Activated T-cell treated with anti-CD3 and anti-CD28 coated beads, Interleukin-2, amount 50 U/mL, for 4 hours (primary cell): ENCODE measurements at regions not wholly inside any gene's neighbourhood (a gene's known extent, or its start where the extent isn't known, plus 50 kb on each side); places are given as distances from the start of the nearest gene placed in this dataset.

ENCODE experiments used
- ATAC-seq, 2 donors: fragments of 200-7000 bp; cut with Tn5 transposase; one replicate each; pipeline ENCODE4 v1.10.0; 2021
- DNase-seq: peaks from one replicate; pipeline ENCODE4 v3.0.0-alpha.2; 2020
- H3K27me3 Mint-ChIP-seq: one replicate; pipeline ENCODE4 v1.8.0; 2021; ENCODE audit warnings: low read depth, mixed read lengths
- H3K36me3 Mint-ChIP-seq: one replicate; pipeline ENCODE4 v1.8.0; 2022; ENCODE audit warnings: mixed read lengths; ENCODE audit not compliant: insufficient read depth
- H3K4me1 Mint-ChIP-seq: one replicate; pipeline ENCODE4 v1.8.0; 2021; ENCODE audit warnings: low read depth, mixed read lengths
- H3K4me3 Mint-ChIP-seq: one replicate; pipeline ENCODE4 v1.8.0; 2021; ENCODE audit warnings: mild to moderate bottlenecking, moderate library complexity, mixed read lengths
- H3K9me3 Mint-ChIP-seq: one replicate; pipeline ENCODE4 v1.8.0; 2021; ENCODE audit warnings: mixed read lengths

DNA sequence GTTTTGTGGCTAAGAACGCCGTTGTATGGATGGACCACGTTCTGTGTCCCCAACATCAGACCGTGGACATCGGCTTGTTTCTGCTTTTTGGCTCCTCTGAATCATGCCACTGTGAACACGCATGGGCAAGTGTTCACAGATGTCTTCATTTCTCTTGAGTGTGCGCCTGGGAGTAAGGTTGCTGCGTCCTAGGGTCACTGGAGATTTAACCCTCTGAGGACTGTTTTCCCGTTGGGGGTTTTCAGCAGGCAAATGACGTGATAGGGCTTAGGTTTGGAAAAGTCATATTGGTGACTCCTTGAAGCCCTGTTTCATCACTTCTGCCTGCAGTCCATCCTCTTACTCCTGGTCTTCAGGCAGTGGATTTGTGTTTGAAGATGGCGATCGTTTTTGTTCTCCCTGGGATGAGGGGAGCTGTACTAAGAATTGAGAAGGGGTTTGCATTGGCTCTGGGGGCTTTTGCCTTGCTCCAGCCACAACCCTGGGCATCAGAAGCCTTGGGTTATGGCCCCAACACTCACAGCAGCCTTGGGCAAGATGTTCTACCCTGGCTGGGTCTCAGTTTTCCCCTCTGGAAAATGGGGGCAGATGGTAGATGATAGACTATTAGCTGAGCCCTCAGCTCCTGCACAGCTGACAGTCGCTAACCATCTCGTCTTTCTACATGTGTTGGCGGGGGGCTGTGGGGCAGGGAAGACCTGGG, 67.2 kb upstream of the CIBAR2 start:
- Mint-ChIP-seq H3K4me1 (no peaks in the 10 kb centered on the region), H3K36me3 (no peaks in the 10 kb centered on the region), H3K4me3 (no peak overlapping the region), H3K9me3 (peaks cover 3% of the 10 kb centered on the region), H3K27me3 (peaks cover 34% of the 10 kb centered on the region)
- no peak for ATAC-seq
- no peak for DNase-seq

DNA sequence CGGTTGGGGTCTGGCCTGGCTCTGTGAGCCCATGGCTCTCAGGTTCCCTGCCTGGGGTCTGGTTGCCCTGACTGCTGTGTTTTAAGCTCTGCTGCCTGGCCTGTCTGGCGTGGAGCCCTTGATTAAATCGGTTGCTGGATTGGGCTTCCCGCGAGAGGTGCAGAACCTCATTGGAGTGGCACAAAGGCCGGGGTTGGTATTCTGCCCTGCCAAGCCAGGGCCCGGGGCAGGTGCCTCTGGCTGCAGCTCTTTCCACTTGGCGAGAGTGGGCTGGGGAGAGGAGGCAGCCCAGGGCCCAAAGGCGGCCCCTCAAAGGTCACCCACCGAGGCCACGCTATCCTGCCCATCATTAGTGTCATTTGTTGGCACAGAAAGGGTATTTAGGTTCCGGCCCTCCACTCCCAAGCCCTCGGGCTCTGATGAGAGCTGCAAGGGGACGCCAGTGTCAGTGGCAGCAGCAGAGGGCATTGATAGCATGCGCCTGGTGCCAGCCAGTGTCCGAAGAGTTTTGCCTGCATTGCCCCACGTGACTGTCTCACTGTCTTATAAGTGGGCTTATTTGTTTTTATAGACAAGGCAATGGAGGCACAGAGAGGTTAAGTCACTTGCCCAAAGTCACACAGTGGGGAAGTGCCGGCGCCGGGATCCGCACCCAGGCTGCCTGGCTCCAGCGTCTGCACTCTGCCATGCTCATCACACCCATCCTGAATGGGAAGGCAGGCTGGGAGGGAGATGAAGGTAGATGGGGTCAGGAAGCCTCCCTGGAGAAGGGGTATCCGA, 68.0 kb upstream of the CIBAR2 start:
- DNase-seq, result no peak
- peaks cover 9% of the 10 kb centered on the region for H3K9me3 Mint-ChIP-seq
- H3K27me3 Mint-ChIP-seq, result peaks cover 32% of the 10 kb centered on the region
- no peaks in the 10 kb centered on the region for H3K36me3 Mint-ChIP-seq
- H3K4me1 Mint-ChIP-seq, result no peaks in the 10 kb centered on the region
- no peak overlapping the region for H3K4me3 Mint-ChIP-seq
- ATAC-seq, result no peak

DNA sequence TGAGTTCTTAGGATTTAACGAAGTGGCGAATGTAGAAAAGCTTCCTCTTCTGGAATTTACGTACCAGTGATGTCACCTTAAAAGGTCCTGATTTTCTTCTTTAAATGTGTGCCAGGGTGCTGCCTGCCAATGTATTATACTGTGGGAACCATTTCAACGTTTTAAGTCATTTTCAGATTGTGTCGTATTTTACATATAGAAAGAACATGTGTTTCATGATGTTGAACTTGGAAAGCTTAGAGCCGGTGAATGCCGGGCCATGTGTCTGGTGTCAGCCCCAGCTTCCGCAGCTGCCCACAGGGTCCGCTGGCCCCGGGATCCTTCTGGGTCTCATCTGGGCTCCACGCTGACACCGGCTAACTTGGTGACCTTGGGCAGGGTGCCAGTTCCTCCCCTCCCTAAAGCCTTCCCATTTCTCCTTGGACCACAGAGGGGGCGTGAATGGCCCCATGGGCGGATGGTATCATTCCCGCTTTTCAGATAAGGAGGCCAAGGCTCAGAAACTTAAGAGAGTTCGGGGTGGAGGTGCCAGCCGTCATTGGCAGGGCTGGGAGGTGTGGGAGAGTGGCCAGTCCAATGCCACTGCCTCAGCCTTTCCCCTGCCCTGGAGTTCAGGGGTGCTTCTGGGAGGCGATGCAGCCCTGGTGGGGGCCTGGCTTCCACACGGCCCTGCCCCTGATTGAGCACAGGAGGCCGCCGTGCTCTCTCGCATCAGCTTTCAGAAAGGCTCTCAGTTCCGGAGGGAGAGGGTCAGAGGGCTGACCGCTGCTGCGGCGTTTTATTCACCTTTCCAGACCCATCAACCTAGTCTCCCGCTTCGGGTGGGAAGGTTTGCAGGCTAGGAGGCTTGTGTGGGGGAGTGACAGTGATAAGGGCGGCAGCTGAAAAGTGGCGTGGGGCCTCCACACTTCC, 68.8 kb upstream of the CIBAR2 start:
- no peak for DNase-seq
- Mint-ChIP-seq H3K9me3 (peaks cover 9% of the 10 kb centered on the region), H3K27me3 (peaks cover 24% of the 10 kb centered on the region), H3K36me3 (no peaks in the 10 kb centered on the region), H3K4me1 (no peaks in the 10 kb centered on the region), H3K4me3 (no peak overlapping the region)
- ATAC-seq, result no peak

DNA sequence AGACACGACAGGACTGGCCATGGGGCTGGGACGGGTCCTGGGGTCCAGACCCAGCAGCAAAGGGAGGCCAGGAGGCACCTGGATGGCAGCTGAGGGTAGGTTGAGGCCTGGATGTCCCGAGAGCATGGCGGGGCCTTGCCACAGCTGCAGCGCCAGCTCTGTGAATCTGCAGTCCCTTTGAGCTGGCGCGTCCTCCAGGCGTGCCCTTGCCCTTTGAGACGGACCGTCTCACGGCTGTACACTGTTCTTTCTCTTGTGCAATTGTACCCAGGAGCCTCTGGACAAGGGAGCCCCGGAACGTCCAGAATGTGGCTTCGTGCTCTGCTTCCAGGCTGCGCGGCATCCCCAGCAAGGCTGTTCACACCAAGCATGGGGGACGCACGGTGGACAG, 69.5 kb upstream of the CIBAR2 start:
- no peak overlapping the region for H3K4me3 Mint-ChIP-seq
- ATAC-seq, result no peak
- no peaks in the 10 kb centered on the region for H3K4me1 Mint-ChIP-seq
- peaks cover 9% of the 10 kb centered on the region for H3K9me3 Mint-ChIP-seq
- H3K27me3 Mint-ChIP-seq, result peaks cover 22% of the 10 kb centered on the region
- no peaks in the 10 kb centered on the region for H3K36me3 Mint-ChIP-seq
- no peak for DNase-seq

DNA sequence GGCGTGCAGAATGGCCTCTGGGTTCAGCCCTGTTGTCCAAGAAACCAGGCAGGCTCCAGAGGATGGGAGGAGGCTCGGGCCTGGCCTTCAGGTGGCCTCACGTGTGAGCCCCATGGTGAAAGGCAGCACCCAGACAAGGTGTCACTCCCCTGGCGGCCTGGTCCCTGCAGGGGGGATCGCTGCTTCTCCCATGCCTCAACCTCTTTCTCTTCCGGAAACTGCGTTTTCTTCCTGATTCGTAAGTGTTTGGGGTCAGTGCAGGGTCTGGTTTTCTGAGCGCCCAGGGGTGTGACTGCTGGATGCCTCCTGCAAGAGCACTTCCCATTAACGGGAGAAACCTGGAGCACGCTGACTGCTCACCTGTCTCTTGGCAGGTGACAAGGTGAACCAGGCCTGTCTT, 70.0 kb upstream of the CIBAR2 start:
- H3K4me1 Mint-ChIP-seq, result no peaks in the 10 kb centered on the region
- DNase-seq (no peak), ATAC-seq (no peak)
- H3K9me3 Mint-ChIP-seq, result peaks cover 9% of the 10 kb centered on the region
- no peaks in the 10 kb centered on the region for H3K36me3 Mint-ChIP-seq
- peaks cover 18% of the 10 kb centered on the region for H3K27me3 Mint-ChIP-seq
- no peak overlapping the region for H3K4me3 Mint-ChIP-seq

DNA sequence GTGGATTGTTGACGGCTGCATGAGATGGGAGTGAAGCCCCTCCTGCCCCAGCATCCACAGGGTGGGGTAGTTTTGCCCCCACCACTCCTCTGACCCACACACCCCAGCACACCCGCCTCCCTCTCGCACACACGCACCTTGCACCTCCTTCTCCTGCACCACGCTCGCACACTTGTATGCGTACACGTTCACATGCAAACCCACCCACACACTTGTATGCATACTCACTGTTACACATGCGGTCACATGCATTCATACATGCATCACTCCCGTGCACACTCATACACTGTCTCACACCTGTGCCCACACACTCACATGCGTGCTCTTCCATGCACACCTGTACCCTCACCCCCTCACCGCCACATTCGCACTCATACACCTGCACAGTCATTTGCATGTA, 70.5 kb upstream of the CIBAR2 start:
- H3K4me3 Mint-ChIP-seq, result no peak overlapping the region
- no peaks in the 10 kb centered on the region for H3K36me3 Mint-ChIP-seq
- DNase-seq (no peak), ATAC-seq (no peak)
- H3K27me3 Mint-ChIP-seq, result peaks cover 14% of the 10 kb centered on the region
- peaks cover 9% of the 10 kb centered on the region for H3K9me3 Mint-ChIP-seq
- no peaks in the 10 kb centered on the region for H3K4me1 Mint-ChIP-seq

DNA sequence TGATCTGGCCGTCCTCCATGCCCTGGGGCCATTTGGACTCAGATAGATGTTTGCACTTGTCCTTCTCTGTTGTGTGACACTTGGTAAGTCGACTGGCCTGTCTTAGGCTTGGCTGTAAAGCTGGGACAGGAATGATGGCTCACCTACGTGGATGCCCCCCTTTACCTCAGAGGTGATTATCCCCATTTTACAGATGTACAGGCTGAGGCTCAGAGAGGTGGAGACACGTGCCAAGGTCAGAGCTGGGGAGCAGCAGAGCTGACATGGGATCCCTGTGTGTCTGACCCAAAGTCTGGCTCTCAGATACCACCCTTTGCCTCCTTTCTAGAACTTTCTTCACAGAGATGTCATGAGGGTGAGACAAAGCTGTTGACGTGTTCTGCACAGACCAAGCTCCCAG, 71.3 kb upstream of the CIBAR2 start:
- Mint-ChIP-seq H3K4me1 (no peaks in the 10 kb centered on the region), H3K9me3 (peaks cover 9% of the 10 kb centered on the region), H3K36me3 (no peaks in the 10 kb centered on the region), H3K27me3 (peaks cover 15% of the 10 kb centered on the region), H3K4me3 (no peak overlapping the region)
- DNase-seq, result no peak
- no peak for ATAC-seq

DNA sequence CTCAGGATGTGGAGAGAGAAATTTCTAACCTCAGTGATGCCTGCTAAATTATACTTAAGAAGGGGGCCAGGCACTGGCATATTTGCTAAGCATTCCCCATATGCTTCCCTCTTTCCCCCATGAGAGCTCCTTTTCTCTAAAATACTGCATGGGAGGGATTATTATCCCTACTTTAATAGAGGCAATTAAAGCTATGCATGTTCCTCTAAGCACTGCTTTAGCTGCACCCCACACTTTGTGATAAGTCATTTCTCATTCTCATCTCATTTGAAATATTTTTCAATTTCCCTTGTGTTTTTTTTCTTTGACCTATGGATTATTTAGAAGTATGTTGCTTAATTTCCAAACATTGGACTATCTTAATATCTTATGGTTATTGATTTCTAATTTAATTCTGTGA, 72.1 kb upstream of the CIBAR2 start:
- no peak for DNase-seq
- Mint-ChIP-seq H3K4me1 (no peaks in the 10 kb centered on the region), H3K36me3 (no peaks in the 10 kb centered on the region), H3K27me3 (peaks cover 18% of the 10 kb centered on the region), H3K4me3 (no peak overlapping the region), H3K9me3 (peaks cover 14% of the 10 kb centered on the region)
- ATAC-seq, result no peak

DNA sequence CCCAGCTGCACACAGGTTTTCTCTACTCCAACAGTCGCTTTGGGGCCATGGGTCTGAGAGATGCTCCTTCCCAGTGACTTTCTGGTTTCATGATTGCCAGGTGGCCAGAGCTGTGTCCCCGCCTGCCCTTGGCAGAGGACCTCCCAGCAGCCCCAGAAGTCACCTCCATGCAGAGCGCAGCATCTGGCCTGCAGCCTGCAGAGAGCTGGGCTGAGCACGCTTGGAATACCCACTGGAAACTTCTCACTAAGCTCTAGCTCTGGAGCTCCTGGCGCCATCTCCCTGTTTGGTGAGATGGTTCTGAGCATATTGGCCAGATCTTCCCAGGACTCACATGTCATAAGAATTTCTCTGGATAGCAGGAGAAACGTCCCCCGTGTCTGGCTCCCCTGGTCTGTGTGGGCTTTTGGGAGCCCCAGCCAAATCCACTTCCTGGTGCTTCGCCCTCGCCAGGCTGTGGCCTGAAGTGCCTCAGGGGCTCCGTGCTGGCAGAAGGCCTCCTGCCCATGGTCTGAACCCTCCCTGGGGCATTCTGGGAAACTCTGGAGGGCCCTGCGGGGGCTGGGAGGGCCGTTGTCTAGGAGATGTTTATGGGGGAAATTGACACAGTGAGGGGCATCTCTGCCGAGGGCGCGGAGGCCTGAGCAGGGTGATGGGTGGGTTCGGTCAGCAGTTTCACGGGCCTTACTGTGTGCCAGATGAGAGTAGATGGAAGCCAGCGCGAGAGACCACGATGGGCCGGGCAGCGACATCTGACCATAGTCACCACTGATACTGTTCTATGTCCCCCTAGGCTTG, 73.2 kb upstream of the CIBAR2 start:
- Mint-ChIP-seq H3K4me1 (no peaks in the 10 kb centered on the region), H3K4me3 (no peak overlapping the region), H3K27me3 (peaks cover 18% of the 10 kb centered on the region), H3K9me3 (peaks cover 21% of the 10 kb centered on the region), H3K36me3 (no peaks in the 10 kb centered on the region)
- ATAC-seq (no peak), DNase-seq (no peak)

DNA sequence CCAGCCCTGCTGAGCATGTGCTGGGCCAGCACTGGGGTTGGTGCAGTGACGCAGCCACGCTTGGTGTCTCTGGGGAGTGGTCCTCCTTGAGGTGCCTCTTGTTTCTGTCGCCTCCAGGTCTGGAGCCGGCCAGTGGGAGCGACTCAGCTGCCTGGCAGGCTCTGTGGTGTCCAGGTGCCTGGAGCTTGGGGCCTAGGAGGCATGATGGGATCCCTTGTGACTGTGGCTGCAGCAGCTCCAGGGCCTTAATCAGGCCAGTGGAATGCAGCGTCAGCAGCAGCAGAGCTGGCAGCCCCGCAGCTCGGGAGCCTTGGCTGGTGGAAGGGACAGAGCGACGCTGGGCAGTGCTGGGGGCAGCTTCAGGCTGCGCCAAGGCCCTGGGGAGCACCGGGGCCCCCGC, 74.7 kb upstream of the CIBAR2 start:
- Mint-ChIP-seq H3K9me3 (peaks cover 21% of the 10 kb centered on the region), H3K4me1 (no peaks in the 10 kb centered on the region), H3K27me3 (peaks cover 18% of the 10 kb centered on the region), H3K36me3 (no peaks in the 10 kb centered on the region), H3K4me3 (no peak overlapping the region)
- DNase-seq (no peak), ATAC-seq (no peak)

DNA sequence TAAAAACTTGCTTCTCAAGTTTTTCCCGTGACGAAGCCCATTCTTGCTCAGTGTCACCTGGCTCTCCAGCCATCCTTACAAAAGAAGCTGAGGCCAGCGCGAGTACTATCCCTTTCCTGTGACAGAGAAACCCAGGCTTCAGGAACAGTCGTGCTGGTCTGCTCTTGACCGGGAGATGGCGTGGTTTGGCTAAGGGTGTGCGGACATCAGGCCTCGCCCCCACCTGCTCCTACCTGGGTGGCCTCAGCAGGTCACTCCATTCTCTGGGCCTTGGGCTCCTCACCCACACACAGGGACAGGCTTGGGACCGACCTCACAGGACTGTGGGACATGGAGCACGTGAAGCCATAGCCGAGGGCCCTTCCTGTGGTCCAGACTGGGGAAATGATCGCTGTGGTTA, 75.2 kb upstream of the CIBAR2 start:
- H3K27me3 Mint-ChIP-seq, result peaks cover 18% of the 10 kb centered on the region
- H3K36me3 Mint-ChIP-seq, result no peaks in the 10 kb centered on the region
- H3K4me1 Mint-ChIP-seq, result no peaks in the 10 kb centered on the region
- ATAC-seq (no peak), DNase-seq (no peak)
- H3K9me3 Mint-ChIP-seq, result peaks cover 21% of the 10 kb centered on the region
- H3K4me3 Mint-ChIP-seq, result no peak overlapping the region

DNA sequence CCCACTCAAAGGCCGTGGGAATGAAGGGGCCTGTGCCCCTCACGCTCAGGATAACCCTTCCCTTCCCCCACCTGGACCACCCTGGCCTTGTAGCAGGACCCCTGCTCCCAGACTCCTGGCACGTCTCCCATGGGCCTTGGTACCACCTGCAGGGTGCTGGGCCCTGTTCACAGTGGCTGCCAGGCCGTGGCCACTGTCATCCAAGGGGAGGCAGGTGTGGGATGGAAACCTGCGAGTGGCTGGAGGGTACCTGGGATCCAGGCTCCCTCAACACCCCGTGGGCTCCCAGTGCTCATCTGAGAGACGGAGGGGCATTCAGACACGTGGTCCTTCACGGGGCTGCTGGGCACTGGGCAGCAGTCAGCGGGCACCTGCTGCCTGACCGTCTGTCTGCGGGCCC, 75.6 kb upstream of the CIBAR2 start:
- Mint-ChIP-seq H3K27me3 (peaks cover 18% of the 10 kb centered on the region), H3K36me3 (no peaks in the 10 kb centered on the region), H3K9me3 (peaks cover 21% of the 10 kb centered on the region), H3K4me3 (no peak overlapping the region), H3K4me1 (no peaks in the 10 kb centered on the region)
- ATAC-seq (no peak), DNase-seq (no peak)

DNA sequence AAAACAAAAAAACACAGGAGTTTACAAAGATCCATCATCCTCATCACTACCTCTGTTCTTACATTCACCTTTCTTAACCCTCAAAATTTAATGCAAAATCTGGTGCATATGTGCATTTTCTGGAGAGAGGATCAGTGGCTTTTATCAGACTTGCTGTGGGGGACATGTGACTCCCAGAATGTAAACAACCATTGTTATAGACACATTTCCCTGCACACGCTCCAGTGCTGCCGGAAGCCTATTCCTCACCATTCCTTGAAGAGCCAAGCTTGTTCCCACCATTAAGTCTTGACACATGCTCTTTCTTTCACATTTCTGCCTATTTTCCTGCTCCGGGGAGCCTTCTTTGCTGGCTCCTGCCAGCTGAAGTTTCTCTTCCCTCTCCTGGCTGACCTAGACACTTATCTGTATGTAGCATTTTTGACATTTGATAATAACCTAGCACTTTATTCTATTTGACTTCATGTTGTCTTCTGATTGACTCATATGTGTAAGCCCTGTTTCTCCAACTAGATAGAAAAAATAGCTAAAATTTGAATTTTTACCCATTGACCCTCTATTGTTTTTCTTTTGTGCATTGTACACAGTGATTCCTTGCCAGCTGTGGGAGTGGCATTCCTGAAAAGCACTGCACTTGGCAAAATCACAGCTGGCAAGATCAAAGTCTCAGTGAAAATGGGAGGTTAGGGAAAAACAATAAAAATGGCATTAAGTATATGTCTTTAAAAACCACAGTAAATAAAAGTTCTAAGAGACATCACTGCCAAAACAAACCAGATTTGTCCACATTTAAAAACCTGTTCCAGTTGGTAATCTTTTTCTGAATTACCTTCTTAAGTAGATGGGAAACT, 76.8 kb upstream of the CIBAR2 start:
- DNase-seq, result no peak
- Mint-ChIP-seq H3K4me1 (no peaks in the 10 kb centered on the region), H3K9me3 (peaks cover 21% of the 10 kb centered on the region), H3K27me3 (peaks cover 24% of the 10 kb centered on the region), H3K4me3 (no peak overlapping the region), H3K36me3 (no peaks in the 10 kb centered on the region)
- ATAC-seq, result no peak
